ENCODE measurements at regions not wholly inside any gene's neighbourhood (a gene's known extent, or its start where the extent isn't known, plus 50 kb on each side); places are given as distances from the start of the nearest gene placed in this dataset.

DNA sequence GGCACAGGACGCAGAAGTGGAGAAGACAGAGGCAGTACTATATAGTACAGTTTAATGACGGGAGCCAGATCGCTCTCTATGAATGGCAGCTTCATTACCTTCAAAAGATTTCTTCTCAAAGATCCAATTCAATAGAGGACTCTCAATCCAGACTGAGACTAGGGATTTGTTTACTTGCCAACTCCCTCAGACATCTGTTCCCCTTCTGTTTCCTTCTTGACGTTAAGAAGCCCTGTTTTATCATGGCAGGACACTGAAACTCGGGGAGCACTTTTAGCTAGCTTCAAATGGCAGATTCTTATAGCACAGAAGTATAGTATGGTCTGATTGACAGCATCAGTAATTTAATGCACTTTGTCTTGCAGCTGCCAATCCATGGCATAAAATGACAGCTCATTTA lies 747.3 kb upstream of the C9orf72 start:
- TF ChIP-seq, protein P1, sequence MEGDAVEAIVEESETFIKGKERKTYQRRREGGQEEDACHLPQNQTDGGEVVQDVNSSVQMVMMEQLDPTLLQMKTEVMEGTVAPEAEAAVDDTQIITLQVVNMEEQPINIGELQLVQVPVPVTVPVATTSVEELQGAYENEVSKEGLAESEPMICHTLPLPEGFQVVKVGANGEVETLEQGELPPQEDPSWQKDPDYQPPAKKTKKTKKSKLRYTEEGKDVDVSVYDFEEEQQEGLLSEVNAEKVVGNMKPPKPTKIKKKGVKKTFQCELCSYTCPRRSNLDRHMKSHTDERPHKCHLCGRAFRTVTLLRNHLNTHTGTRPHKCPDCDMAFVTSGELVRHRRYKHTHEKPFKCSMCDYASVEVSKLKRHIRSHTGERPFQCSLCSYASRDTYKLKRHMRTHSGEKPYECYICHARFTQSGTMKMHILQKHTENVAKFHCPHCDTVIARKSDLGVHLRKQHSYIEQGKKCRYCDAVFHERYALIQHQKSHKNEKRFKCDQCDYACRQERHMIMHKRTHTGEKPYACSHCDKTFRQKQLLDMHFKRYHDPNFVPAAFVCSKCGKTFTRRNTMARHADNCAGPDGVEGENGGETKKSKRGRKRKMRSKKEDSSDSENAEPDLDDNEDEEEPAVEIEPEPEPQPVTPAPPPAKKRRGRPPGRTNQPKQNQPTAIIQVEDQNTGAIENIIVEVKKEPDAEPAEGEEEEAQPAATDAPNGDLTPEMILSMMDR (IDR thresholded peaks at IDR 0.05) = no peak
- no peak for TF ChIP-seq POLR2A (IDR thresholded peaks at IDR 0.05; ENCODE audit: low read depth)
- TF ChIP-seq POLR2AphosphoS5 (IDR thresholded peaks at IDR 0.05) = no peak
- no peak for TF ChIP-seq EP300 (IDR thresholded peaks at IDR 0.05)

All from esophagus muscularis mucosa (tissue), 4 donors.